GM12874 (cell line): ENCODE measurements at regions not wholly inside any gene's neighbourhood (a gene's known extent, or its start where the extent isn't known, plus 50 kb on each side); places are given as distances from the start of the nearest gene placed in this dataset.

Experiments used
- TF ChIP-seq, protein P1 (sequence below): IDR thresholded peaks from 2 replicates; pipeline ENCODE4 v1.5.1; 2011; ENCODE audit warnings: low read depth, mild to moderate bottlenecking, control low read depth, low read length, moderate library complexity; ENCODE audit not compliant: insufficient read depth

DNA sequence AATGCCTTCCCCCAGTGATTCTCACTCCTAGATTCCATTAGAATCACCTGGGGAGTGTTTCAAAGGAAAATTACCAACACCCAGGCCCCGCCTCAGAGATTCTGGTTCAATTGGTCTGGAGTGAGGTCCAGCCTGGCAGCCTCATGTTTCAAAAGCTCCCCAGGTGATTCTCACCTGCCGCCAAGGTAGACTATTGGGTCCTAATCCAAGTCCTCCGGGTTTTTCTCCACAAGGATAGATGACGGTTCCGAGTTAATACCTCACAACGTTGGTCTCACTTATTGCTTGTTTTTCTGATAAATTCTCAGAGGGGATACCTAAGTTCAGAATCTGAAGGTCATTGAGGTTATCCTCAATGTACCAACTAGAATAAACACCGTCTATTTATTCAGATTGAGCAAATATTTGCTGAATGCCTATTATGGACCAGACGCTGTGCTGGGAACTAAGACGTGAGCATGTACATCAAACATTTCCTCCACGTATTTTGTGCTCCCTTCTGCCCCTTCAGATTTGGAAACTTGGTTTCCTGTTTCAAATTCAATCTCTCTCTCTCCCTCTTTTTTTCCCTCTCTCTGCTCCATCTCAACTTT is 97.5 kb downstream of the SEC16B start:
- TF ChIP-seq, protein P1, sequence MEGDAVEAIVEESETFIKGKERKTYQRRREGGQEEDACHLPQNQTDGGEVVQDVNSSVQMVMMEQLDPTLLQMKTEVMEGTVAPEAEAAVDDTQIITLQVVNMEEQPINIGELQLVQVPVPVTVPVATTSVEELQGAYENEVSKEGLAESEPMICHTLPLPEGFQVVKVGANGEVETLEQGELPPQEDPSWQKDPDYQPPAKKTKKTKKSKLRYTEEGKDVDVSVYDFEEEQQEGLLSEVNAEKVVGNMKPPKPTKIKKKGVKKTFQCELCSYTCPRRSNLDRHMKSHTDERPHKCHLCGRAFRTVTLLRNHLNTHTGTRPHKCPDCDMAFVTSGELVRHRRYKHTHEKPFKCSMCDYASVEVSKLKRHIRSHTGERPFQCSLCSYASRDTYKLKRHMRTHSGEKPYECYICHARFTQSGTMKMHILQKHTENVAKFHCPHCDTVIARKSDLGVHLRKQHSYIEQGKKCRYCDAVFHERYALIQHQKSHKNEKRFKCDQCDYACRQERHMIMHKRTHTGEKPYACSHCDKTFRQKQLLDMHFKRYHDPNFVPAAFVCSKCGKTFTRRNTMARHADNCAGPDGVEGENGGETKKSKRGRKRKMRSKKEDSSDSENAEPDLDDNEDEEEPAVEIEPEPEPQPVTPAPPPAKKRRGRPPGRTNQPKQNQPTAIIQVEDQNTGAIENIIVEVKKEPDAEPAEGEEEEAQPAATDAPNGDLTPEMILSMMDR: no peak

GRCh38 chr1:177871613-177872307 is 98.1 kb downstream of the SEC16B start:
- TF ChIP-seq, protein P1: no peak

- TF ChIP-seq, protein P1: no peak
Measured at GRCh38 chr1:177869586-177869985, 100.3 kb downstream of the SEC16B start.

GRCh38 chr1:177865807-177866206 is 104.1 kb downstream of the SEC16B start:
- TF ChIP-seq, protein P1: no peak

GRCh38 chr1:177864538-177865305 is 105.1 kb downstream of the SEC16B start:
- TF ChIP-seq, protein P1: no peak

GRCh38 chr1:177863796-177864195 is 106.1 kb downstream of the SEC16B start:
- TF ChIP-seq, protein P1: no peak

- TF ChIP-seq, protein P1: no peak
Measured at GRCh38 chr1:177862916-177863315, 106.9 kb downstream of the SEC16B start.
